HEK293 (cell line): ENCODE measurements at regions not wholly inside any gene's neighbourhood (a gene's known extent, or its start where the extent isn't known, plus 50 kb on each side); places are given as distances from the start of the nearest gene placed in this dataset.
"Not testable (repeated sequence)": the region's sequence is repeated elsewhere in the genome, so short reads cannot be mapped to it uniquely, and the experiment has no call there.

Experiments
- CTCF ChIA-PET: fragments of 350-600 bp; formaldehyde crosslinking; extraction: SDS; loops from one replicate; lab custom pipeline; 2021; ENCODE audit warnings: antibody characterized with exemption; lab: Yijun Ruan, JAX
- POLR2A ChIA-PET: fragments of 300-600 bp; formaldehyde crosslinking; extraction: SDS; loops from one replicate; lab custom pipeline; 2020; ENCODE audit warnings: antibody characterized with exemption, inconsistent platforms; lab: Yijun Ruan, JAX
- H3K27ac ChIP-seq: fragments of 200-500 bp; sonication (Bioruptor generic); 2 replicates; pipeline ENCODE4 v1.5.1; 2014; ENCODE audit warnings: low read depth, low read length, control low read depth, inconsistent platforms; ENCODE audit errors: extremely low read depth
- H3K36me3 ChIP-seq, 2 experiments: fragments of 200-500 bp in 1 of 2; sonication (Bioruptor generic) in 1 of 2; 1 replicate in 1 of 2; 2 replicates in 1 of 2; pipeline ENCODE4 v1.5.1; 2014 to 2017; ENCODE audit warnings: inconsistent platforms in 2 of 2, low read length in 2 of 2; ENCODE audit not compliant: control insufficient read depth in 2 of 2, insufficient read depth in 1 of 2
- H3K4me1 ChIP-seq: fragments of 200-500 bp; sonication (Bioruptor generic); 2 replicates; pipeline ENCODE4 v1.5.1; 2014; ENCODE audit warnings: mild to moderate bottlenecking, low read length, inconsistent platforms; ENCODE audit not compliant: control insufficient read depth, insufficient read depth
- H3K4me3 ChIP-seq: 2 replicates; pipeline ENCODE4 v1.5.1; 2011; ENCODE audit warnings: low read depth, mild to moderate bottlenecking, control low read depth, low read length, moderate library complexity
- H3K9me3 ChIP-seq: fragments of 200-500 bp; sonication (Bioruptor generic); 2 replicates; pipeline ENCODE4 v1.5.1; 2014; ENCODE audit warnings: low read depth, low read length, inconsistent platforms; ENCODE audit not compliant: control insufficient read depth, insufficient read depth
- EGR2 ChIP-seq: fragments of 450-650 bp; formaldehyde crosslinking; IDR thresholded peaks from 2 replicates; pipeline ENCODE4 v1.5.1; 2016; ENCODE audit warnings: low read depth, missing biosample characterization, missing genetic modification characterization
- KLF9 ChIP-seq: fragments of 450-650 bp; formaldehyde crosslinking; IDR thresholded peaks from 2 replicates; pipeline ENCODE4 v1.5.1; 2016; ENCODE audit warnings: missing biosample characterization, missing genetic modification characterization, low read depth
- ZNF10 ChIP-seq: fragments of 450-650 bp; formaldehyde crosslinking; IDR thresholded peaks from 2 replicates; pipeline ENCODE4 v1.5.1; 2017; ENCODE audit warnings: missing biosample characterization, missing genetic modification characterization
- ZNF140 ChIP-seq: fragments of 450-650 bp; formaldehyde crosslinking; IDR thresholded peaks from 2 replicates; pipeline ENCODE4 v1.5.1; 2016; ENCODE audit warnings: missing biosample characterization, missing genetic modification characterization
- ZNF146 ChIP-seq: fragments of 450-650 bp; formaldehyde crosslinking; IDR thresholded peaks from 2 replicates; pipeline ENCODE4 v1.5.1; 2016; ENCODE audit warnings: missing biosample characterization, missing genetic modification characterization
- ZNF16 ChIP-seq: fragments of 450-650 bp; formaldehyde crosslinking; IDR thresholded peaks from 2 replicates; pipeline ENCODE4 v1.5.1; 2016; ENCODE audit warnings: low read depth, missing biosample characterization, missing genetic modification characterization
- ZNF302 ChIP-seq: fragments of 450-650 bp; formaldehyde crosslinking; IDR thresholded peaks from 2 replicates; pipeline ENCODE4 v1.5.1; 2016; ENCODE audit warnings: missing biosample characterization, missing genetic modification characterization, low read depth
- ZNF354C ChIP-seq: fragments of 450-650 bp; formaldehyde crosslinking; IDR thresholded peaks from 2 replicates; pipeline ENCODE4 v1.5.1; 2016; ENCODE audit warnings: missing biosample characterization, missing genetic modification characterization, low read depth, borderline replicate concordance
- ZNF510 ChIP-seq: fragments of 450-650 bp; formaldehyde crosslinking; IDR thresholded peaks from 2 replicates; pipeline ENCODE4 v1.5.1; 2018; ENCODE audit warnings: mild to moderate bottlenecking, missing genetic modification characterization, missing biosample characterization; ENCODE audit not compliant: insufficient replicate concordance
- ZNF530 ChIP-seq: fragments of 450-650 bp; formaldehyde crosslinking; IDR thresholded peaks from 2 replicates; pipeline ENCODE4 v1.5.1; 2016; ENCODE audit warnings: low read depth, missing biosample characterization, missing genetic modification characterization
- ZNF654 ChIP-seq: fragments of 450-650 bp; formaldehyde crosslinking; IDR thresholded peaks from 2 replicates; pipeline ENCODE4 v1.5.1; 2016; ENCODE audit warnings: low read depth, missing biosample characterization, missing genetic modification characterization
- ZNF747 ChIP-seq: fragments of 450-650 bp; formaldehyde crosslinking; IDR thresholded peaks from 2 replicates; pipeline ENCODE4 v1.5.1; 2016; ENCODE audit warnings: missing biosample characterization, missing genetic modification characterization
- ZNF792 ChIP-seq: fragments of 450-650 bp; formaldehyde crosslinking; IDR thresholded peaks from 2 replicates; pipeline ENCODE4 v1.5.1; 2016; ENCODE audit warnings: missing biosample characterization, missing genetic modification characterization
- TF ChIP-seq, protein P1 (sequence below): fragments of 450-650 bp; formaldehyde crosslinking; IDR thresholded peaks from 2 replicates; pipeline ENCODE4 v1.5.1; 2016; ENCODE audit warnings: missing biosample characterization, missing genetic modification characterization
- TF ChIP-seq, protein P2 (sequence below): fragments of 450-650 bp; formaldehyde crosslinking; IDR thresholded peaks from 2 replicates; pipeline ENCODE4 v1.5.1; 2016; ENCODE audit warnings: missing biosample characterization, missing genetic modification characterization
- TF ChIP-seq, protein P3 (sequence below): fragments of 450-650 bp; IDR thresholded peaks from 2 replicates; pipeline ENCODE4 v1.5.1; 2018; ENCODE audit warnings: missing biosample characterization, mild to moderate bottlenecking, missing genetic modification characterization

DNA sequence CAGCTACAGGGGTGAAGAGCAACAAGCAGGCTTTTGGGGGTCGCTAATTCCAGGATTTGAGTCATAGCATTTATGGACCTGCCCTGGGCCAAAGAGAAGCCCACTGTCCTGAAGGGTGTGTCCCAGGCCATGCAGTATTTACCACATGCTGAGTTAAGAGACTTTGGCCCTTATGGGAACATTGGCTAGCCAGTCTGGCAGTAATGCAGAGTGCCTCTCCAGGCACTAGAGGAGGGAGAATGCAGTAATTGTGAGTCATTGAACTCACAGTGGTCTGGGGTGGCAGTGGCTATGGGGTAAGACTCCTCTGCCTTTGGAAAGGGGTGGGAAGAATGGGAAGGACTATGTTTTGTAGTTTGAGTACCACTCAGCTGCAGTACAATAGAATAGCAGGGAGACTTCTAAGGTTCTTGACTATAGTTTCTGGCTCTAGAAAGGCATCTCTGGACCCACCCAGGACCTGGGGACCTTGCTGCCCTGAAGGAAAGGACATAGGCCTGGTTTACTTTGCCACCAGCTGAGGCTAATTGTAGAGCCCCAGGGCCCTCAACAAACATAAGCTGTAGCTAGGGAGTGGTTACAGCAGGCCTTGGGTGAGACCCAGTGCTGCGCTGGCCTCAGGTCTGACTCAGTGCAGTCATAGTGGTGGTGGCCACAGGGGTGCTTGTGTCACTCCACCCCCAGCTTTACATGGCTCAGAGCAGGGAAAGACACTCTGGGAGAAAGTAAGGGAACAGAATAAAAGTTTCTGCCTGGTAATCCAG is 520.9 kb downstream of the HTR1B start (continued):
- TF ChIP-seq ZNF530 (no peak), ZNF10 (tag by site-specific recombination) (no peak)

- H3K9me3 ChIP-seq = no peaks in the 10 kb centered on the region
- H3K4me3 ChIP-seq = no peak overlapping the region
- ChIA-PET POLR2A (no interaction called here), CTCF (no interaction called here)
- H3K27ac ChIP-seq = no peak overlapping the region
- H3K36me3 ChIP-seq = no peaks in the 10 kb centered on the region
- H3K4me1 ChIP-seq = no peaks in the 10 kb centered on the region
- TF ChIP-seq ZNF747 (tag by site-specific recombination) (no peak), ZNF354C (tag by site-specific recombination) (no peak), ZNF302 (tag by site-specific recombination) (no peak), ZNF140 (tag by site-specific recombination) (no peak), ZNF510 (tag by site-specific recombination) (no peak), KLF9 (no peak), ZNF146 (tag by site-specific recombination) (no peak)
- TF ChIP-seq, protein P1, sequence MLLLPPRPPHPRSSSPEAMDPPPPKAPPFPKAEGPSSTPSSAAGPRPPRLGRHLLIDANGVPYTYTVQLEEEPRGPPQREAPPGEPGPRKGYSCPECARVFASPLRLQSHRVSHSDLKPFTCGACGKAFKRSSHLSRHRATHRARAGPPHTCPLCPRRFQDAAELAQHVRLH (tag by site-specific recombination) = no peak
- TF ChIP-seq, protein P2, sequence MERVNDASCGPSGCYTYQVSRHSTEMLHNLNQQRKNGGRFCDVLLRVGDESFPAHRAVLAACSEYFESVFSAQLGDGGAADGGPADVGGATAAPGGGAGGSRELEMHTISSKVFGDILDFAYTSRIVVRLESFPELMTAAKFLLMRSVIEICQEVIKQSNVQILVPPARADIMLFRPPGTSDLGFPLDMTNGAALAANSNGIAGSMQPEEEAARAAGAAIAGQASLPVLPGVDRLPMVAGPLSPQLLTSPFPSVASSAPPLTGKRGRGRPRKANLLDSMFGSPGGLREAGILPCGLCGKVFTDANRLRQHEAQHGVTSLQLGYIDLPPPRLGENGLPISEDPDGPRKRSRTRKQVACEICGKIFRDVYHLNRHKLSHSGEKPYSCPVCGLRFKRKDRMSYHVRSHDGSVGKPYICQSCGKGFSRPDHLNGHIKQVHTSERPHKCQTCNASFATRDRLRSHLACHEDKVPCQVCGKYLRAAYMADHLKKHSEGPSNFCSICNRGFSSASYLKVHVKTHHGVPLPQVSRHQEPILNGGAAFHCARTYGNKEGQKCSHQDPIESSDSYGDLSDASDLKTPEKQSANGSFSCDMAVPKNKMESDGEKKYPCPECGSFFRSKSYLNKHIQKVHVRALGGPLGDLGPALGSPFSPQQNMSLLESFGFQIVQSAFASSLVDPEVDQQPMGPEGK (tag by site-specific recombination) = no peak
- TF ChIP-seq, protein P3, sequence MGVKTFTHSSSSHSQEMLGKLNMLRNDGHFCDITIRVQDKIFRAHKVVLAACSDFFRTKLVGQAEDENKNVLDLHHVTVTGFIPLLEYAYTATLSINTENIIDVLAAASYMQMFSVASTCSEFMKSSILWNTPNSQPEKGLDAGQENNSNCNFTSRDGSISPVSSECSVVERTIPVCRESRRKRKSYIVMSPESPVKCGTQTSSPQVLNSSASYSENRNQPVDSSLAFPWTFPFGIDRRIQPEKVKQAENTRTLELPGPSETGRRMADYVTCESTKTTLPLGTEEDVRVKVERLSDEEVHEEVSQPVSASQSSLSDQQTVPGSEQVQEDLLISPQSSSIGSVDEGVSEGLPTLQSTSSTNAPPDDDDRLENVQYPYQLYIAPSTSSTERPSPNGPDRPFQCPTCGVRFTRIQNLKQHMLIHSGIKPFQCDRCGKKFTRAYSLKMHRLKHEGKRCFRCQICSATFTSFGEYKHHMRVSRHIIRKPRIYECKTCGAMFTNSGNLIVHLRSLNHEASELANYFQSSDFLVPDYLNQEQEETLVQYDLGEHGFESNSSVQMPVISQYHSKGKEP (tag by site-specific recombination) = no peak
These were observed 523.1 kb downstream of the HTR1B start for GRCh38 chr6:76940191-76940590.

DNA sequence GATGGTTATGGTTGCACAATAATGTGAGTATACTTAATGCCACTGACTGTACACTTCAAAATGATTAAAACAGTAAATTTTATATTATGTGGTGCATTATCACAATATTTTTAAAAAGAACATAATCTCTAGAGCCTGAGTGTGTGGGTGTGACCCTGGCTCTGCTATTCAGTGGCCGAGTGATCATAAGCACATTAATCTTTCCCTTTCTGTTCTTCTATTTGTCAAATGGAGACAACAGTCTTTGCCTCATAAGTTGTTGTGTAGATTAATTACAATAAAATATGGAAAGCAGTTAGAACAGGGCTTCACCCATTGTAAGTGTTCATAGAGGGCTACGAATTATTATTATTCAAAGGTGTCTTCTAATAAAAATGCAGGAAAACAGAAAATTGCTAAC is 548.6 kb downstream of the HTR1B start:
- no peak for TF ChIP-seq EGR2 (tag by site-specific recombination)
- TF ChIP-seq ZNF792 (tag by site-specific recombination) = no peak
- TF ChIP-seq ZNF146 (tag by site-specific recombination) = no peak
- no peak for TF ChIP-seq ZNF654
- TF ChIP-seq ZNF16 (tag by site-specific recombination) = no peak
- Histone ChIP-seq H3K9me3 (no peaks in the 10 kb centered on the region), H3K4me1 (no peaks in the 10 kb centered on the region), H3K4me3 (no peak overlapping the region), H3K36me3 (no peaks in the 10 kb centered on the region), H3K27ac (no peak overlapping the region)
- ChIA-PET CTCF (no interaction called here), POLR2A (no interaction called here)

- H3K36me3 ChIP-seq, POLR2A ChIA-PET, CTCF ChIA-PET, H3K9me3 ChIP-seq, H3K4me1 ChIP-seq, H3K4me3 ChIP-seq, H3K27ac ChIP-seq: not testable (repeated sequence)
These were observed 557.8 kb downstream of the HTR1B start for GRCh38 chr6:76905541-76905940.
